ENCODE measurements at regions not wholly inside any gene's neighbourhood (a gene's known extent, or its start where the extent isn't known, plus 50 kb on each side); places are given as distances from the start of the nearest gene placed in this dataset.

GRCh38 chr2:217334561-217334960 is 474.7 kb upstream of the TNP1 start:
- no peak overlapping the region for H3K9ac ChIP-seq
- H3K79me2 ChIP-seq (ENCODE audit: insufficient read depth) = no peaks in the 10 kb centered on the region
- CTCF ChIA-PET = no interaction called here
- POLR2A ChIA-PET = no interaction called here
- H3F3A ChIP-seq (replicated peaks; ENCODE audit: insufficient read depth) = peaks cover 5% of the 10 kb centered on the region
- no peak overlapping the region for H3K4me2 ChIP-seq
- no peaks in the 10 kb centered on the region for H3K9me3 ChIP-seq
- DNase-seq = no peak
- no peak overlapping the region for H2AFZ ChIP-seq (ENCODE audit: low read depth)
- no peaks in the 10 kb centered on the region for H3K36me3 ChIP-seq (replicated peaks in 1 of 2; ENCODE audit: control insufficient read depth in 1 of 2, insufficient read depth in 2 of 2, low read length in 1 of 2)
- H4K20me1 ChIP-seq (ENCODE audit: insufficient read depth) = no peaks in the 10 kb centered on the region
- H3K27me3 ChIP-seq (ENCODE audit: insufficient read depth) = no peaks in the 10 kb centered on the region
- H3K27ac ChIP-seq (ENCODE audit: low read depth in 2 of 2, low read length in 1 of 2) = no peak overlapping the region
- no peak overlapping the region for H3K4me3 ChIP-seq (ENCODE audit: low read depth in 2 of 2, low read length in 1 of 2)
- peaks cover 2 to 40% of the 10 kb centered on the region in 2 experiments; a peak in 2 of 4 replicates for H3K4me1 ChIP-seq (ENCODE audit: control insufficient read depth in 1 of 2, insufficient read depth in 2 of 2, low read depth in 1 of 2, low read length in 1 of 2)
- no peaks in the 10 kb centered on the region for H3K9me2 ChIP-seq
- TF ChIP-seq CHD2 (IDR thresholded peaks at IDR 0.05; ENCODE audit: low read length, partially characterized antibody) = no peak
- TF ChIP-seq, protein P1, sequence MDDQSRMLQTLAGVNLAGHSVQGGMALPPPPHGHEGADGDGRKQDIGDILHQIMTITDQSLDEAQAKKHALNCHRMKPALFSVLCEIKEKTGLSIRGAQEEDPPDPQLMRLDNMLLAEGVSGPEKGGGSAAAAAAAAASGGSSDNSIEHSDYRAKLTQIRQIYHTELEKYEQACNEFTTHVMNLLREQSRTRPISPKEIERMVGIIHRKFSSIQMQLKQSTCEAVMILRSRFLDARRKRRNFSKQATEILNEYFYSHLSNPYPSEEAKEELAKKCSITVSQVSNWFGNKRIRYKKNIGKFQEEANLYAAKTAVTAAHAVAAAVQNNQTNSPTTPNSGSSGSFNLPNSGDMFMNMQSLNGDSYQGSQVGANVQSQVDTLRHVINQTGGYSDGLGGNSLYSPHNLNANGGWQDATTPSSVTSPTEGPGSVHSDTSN (IDR thresholded peaks at IDR 0.05) = no peak
- TF ChIP-seq MEF2A (IDR thresholded peaks at IDR 0.05; ENCODE audit: borderline replicate concordance, low read depth) = no peak
- no peak for TF ChIP-seq NFIC (IDR thresholded peaks at IDR 0.05; ENCODE audit: borderline replicate concordance)
- TF ChIP-seq SMC3 (IDR thresholded peaks at IDR 0.05; ENCODE audit: low read depth, low read length) = no peak
- TF ChIP-seq FOXM1 (IDR thresholded peaks at IDR 0.05; ENCODE audit: low read depth) = no peak
- no peak for TF ChIP-seq RAD21 (IDR thresholded peaks at IDR 0.05; ENCODE audit: low read length)
- TF ChIP-seq, protein P2, sequence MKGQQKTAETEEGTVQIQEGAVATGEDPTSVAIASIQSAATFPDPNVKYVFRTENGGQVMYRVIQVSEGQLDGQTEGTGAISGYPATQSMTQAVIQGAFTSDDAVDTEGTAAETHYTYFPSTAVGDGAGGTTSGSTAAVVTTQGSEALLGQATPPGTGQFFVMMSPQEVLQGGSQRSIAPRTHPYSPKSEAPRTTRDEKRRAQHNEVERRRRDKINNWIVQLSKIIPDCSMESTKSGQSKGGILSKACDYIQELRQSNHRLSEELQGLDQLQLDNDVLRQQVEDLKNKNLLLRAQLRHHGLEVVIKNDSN (IDR thresholded peaks at IDR 0.05; ENCODE audit: borderline replicate concordance, low read depth) = no peak
- TF ChIP-seq REST (IDR thresholded peaks at IDR 0.05; ENCODE audit: low read depth, low read length) = no peak
- no peak for TF ChIP-seq MXI1 (IDR thresholded peaks at IDR 0.05; ENCODE audit: low read depth, low read length)
- no peak for TF ChIP-seq EP300 (IDR thresholded peaks at IDR 0.05; ENCODE audit: borderline replicate concordance in 1 of 2, low read depth in 1 of 2, low read length in 1 of 2)
- TF ChIP-seq NRF1 (IDR thresholded peaks at IDR 0.05; ENCODE audit: low read depth, low read length) = no peak

GRCh38 chr2:217332866-217333265 is 473.0 kb upstream of the TNP1 start:
- ChIA-PET POLR2A (no interaction called here), CTCF (no interaction called here)
- Histone ChIP-seq H3K36me3 (replicated peaks in 1 of 2; ENCODE audit: control insufficient read depth in 1 of 2, insufficient read depth in 2 of 2, low read length in 1 of 2) (no peaks in the 10 kb centered on the region), H3K9me2 (no peaks in the 10 kb centered on the region), H3K4me1 (ENCODE audit: control insufficient read depth in 1 of 2, insufficient read depth in 2 of 2, low read depth in 1 of 2, low read length in 1 of 2) (peaks cover 2 to 42% of the 10 kb centered on the region in 2 experiments; a peak in 3 of 4 replicates), H3K79me2 (ENCODE audit: insufficient read depth) (no peaks in the 10 kb centered on the region), H3K27me3 (ENCODE audit: insufficient read depth) (no peaks in the 10 kb centered on the region), H3K4me2 (no peak overlapping the region), H3F3A (replicated peaks; ENCODE audit: insufficient read depth) (peaks cover 2% of the 10 kb centered on the region), H3K9ac (no peak overlapping the region), H3K27ac (ENCODE audit: low read depth in 2 of 2, low read length in 1 of 2) (no peak overlapping the region; a peak in 1 of 4 replicates), H3K4me3 (ENCODE audit: low read depth in 2 of 2, low read length in 1 of 2) (no peak overlapping the region), H4K20me1 (ENCODE audit: insufficient read depth) (no peaks in the 10 kb centered on the region), H2AFZ (ENCODE audit: low read depth) (no peak overlapping the region), H3K9me3 (no peaks in the 10 kb centered on the region)
- no peak for DNase-seq
- WGBS (ENCODE audit: low lambda C conversion rate) = 95% methylated on average over 9 of the region's 9 CpGs
- no peak for TF ChIP-seq TAF1 (IDR thresholded peaks at IDR 0.05; ENCODE audit: borderline replicate concordance, low read depth, low read length)
- TF ChIP-seq TCF12 (IDR thresholded peaks at IDR 0.05) = no peak
- TF ChIP-seq MXI1 (IDR thresholded peaks at IDR 0.05; ENCODE audit: low read depth, low read length) = no peak
- TF ChIP-seq REST (IDR thresholded peaks at IDR 0.05; ENCODE audit: low read depth, low read length) = no peak
- TF ChIP-seq SIN3A (IDR thresholded peaks at IDR 0.05; ENCODE audit: borderline replicate concordance, low read depth, low read length) = no peak
- TF ChIP-seq MEF2A (IDR thresholded peaks at IDR 0.05; ENCODE audit: borderline replicate concordance, low read depth) = no peak
- TF ChIP-seq CHD2 (IDR thresholded peaks at IDR 0.05; ENCODE audit: low read length, partially characterized antibody) = no peak
- TF ChIP-seq EP300 (IDR thresholded peaks at IDR 0.05; ENCODE audit: borderline replicate concordance in 1 of 2, low read depth in 1 of 2, low read length in 1 of 2) = no peak
- no peak for TF ChIP-seq ELF1 (IDR thresholded peaks at IDR 0.05)
- TF ChIP-seq IRF3 (IDR thresholded peaks at IDR 0.05; ENCODE audit: low read depth, low read length) = no peak
- TF ChIP-seq RAD21 (IDR thresholded peaks at IDR 0.05; ENCODE audit: low read length) = no peak
